ENCODE measurements at regions not wholly inside any gene's neighbourhood (a gene's known extent, or its start where the extent isn't known, plus 50 kb on each side); places are given as distances from the start of the nearest gene placed in this dataset.

DNA sequence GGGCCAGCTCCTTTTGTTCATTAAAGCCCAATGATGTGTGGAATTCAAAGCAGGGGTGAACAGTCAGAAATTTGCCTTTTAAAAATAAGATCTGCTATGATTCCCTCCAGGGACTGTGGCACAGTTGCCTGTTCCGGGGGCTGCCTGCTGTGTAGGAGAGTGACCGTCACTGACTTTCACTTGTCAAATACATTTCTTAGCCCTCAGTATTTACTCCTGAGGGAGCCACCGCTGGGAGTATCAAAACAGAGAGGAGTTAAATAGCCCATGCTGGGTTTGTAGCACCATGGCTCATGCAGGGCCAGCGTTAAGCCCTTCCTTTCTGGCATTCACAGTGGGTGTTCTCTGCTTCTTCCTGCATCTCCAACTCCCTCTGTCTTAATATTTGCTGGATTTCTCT, 897.8 kb downstream of the SORCS3 start:
- H3K9me1 ChIP-seq (replicated peaks; ENCODE audit: control insufficient read depth, extremely low read depth, insufficient read depth, low read length), result no peaks in the 10 kb centered on the region
- no peak overlapping the region for H2AFZ ChIP-seq (ENCODE audit: low read depth, low read length)
- BruUV-seq (replicated peaks), result no TSS peak
- no peaks in the 10 kb centered on the region for H3K79me2 ChIP-seq (ENCODE audit: control insufficient read depth, insufficient read depth, low read length)
- no peak overlapping the region for H3K4me3 ChIP-seq (replicated peaks in 1 of 3; ENCODE audit: insufficient read depth in 1 of 3, low read depth in 1 of 3, low read length in 3 of 3)
- ChIA-PET CTCF (no interaction called here), POLR2A (no interaction called here)
- H3K27me3 ChIP-seq (ENCODE audit: control insufficient read depth in 2 of 2, insufficient read depth in 2 of 2, low read length in 2 of 2), result no peaks in the 10 kb centered on the region
- dilution Hi-C loops (cut with MboI; ENCODE audit: extremely low pct_ligation_motif_present, low sequenced_read_pairs) (no loop called here), intact Hi-C loops (cut with micrococcal nuclease) (no loop called here)
- H3K36me3 ChIP-seq (ENCODE audit: control insufficient read depth in 2 of 2, extremely low read depth in 1 of 2, insufficient read depth in 2 of 2, low read length in 2 of 2), result no peaks in the 10 kb centered on the region
- no peak overlapping the region for H3K27ac ChIP-seq (ENCODE audit: insufficient read depth, low read depth, low read length)
- no peaks in the 10 kb centered on the region for H3K4me1 ChIP-seq (ENCODE audit: control insufficient read depth, extremely low read depth, insufficient read depth, low read length)
- peaks cover 1% of the 10 kb centered on the region for H3K9me3 ChIP-seq (replicated peaks; ENCODE audit: control insufficient read depth, insufficient read depth, low read length)
- TF ChIP-seq FOS (IDR thresholded peaks at IDR 0.05; ENCODE audit: borderline replicate concordance, insufficient read depth, low read length), result no peak
- TF ChIP-seq POLR2A (IDR thresholded peaks at IDR 0.05; ENCODE audit: low read depth, low read length), result no peak
- TF ChIP-seq MAX (IDR thresholded peaks at IDR 0.05; ENCODE audit: insufficient read depth, insufficient read length), result no peak
- no peak overlapping the region for H3K9ac ChIP-seq (replicated peaks; ENCODE audit: extremely low read depth, insufficient read depth, low read length)
- DNase-seq (ENCODE audit: low read depth, low spot score) (no peak), FAIRE-seq (no peak)
- no peaks in the 10 kb centered on the region for H4K20me1 ChIP-seq (replicated peaks; ENCODE audit: control insufficient read depth, extremely low read depth, insufficient read depth, low read length)
- H3K4me2 ChIP-seq (ENCODE audit: insufficient read depth, low read length), result no peak overlapping the region

GRCh38 chr10:105535478-105535877, 894.4 kb downstream of the SORCS3 start:
- Histone ChIP-seq H3K9ac (replicated peaks; ENCODE audit: extremely low read depth, insufficient read depth, low read length) (no peak overlapping the region), H2AFZ (ENCODE audit: low read depth, low read length) (no peak overlapping the region), H3K27ac (ENCODE audit: insufficient read depth, low read depth, low read length) (no peak overlapping the region), H3K4me2 (ENCODE audit: insufficient read depth, low read length) (no peak overlapping the region), H3K79me2 (ENCODE audit: control insufficient read depth, insufficient read depth, low read length) (no peaks in the 10 kb centered on the region), H3K27me3 (ENCODE audit: control insufficient read depth in 2 of 2, insufficient read depth in 2 of 2, low read length in 2 of 2) (no peaks in the 10 kb centered on the region), H4K20me1 (replicated peaks; ENCODE audit: control insufficient read depth, extremely low read depth, insufficient read depth, low read length) (no peaks in the 10 kb centered on the region), H3K36me3 (ENCODE audit: control insufficient read depth in 2 of 2, extremely low read depth in 1 of 2, insufficient read depth in 2 of 2, low read length in 2 of 2) (no peaks in the 10 kb centered on the region), H3K4me3 (replicated peaks in 1 of 3; ENCODE audit: insufficient read depth in 1 of 3, low read depth in 1 of 3, low read length in 3 of 3) (no peak overlapping the region), H3K9me3 (replicated peaks; ENCODE audit: control insufficient read depth, insufficient read depth, low read length) (peaks cover 3% of the 10 kb centered on the region), H3K9me1 (replicated peaks; ENCODE audit: control insufficient read depth, extremely low read depth, insufficient read depth, low read length) (no peaks in the 10 kb centered on the region), H3K4me1 (ENCODE audit: control insufficient read depth, extremely low read depth, insufficient read depth, low read length) (no peaks in the 10 kb centered on the region)
- no TSS peak for BruUV-seq (replicated peaks)
- POLR2A ChIA-PET, result no interaction called here
- FAIRE-seq, result no peak
- intact Hi-C loops (cut with micrococcal nuclease), result no loop called here
- CTCF ChIA-PET, result no interaction called here
- DNase-seq (ENCODE audit: low read depth, low spot score), result no peak
- TF ChIP-seq MYC (IDR thresholded peaks at IDR 0.05; ENCODE audit: low read depth, low read length) (no peak), POLR2AphosphoS5 (IDR thresholded peaks at IDR 0.05; ENCODE audit: insufficient read depth, low read depth, low read length) (no peak)
- dilution Hi-C loops (cut with MboI; ENCODE audit: extremely low pct_ligation_motif_present, low sequenced_read_pairs), result no loop called here

All from endothelial cell of umbilical vein (primary cell).